ENCODE measurements at regions not wholly inside any gene's neighbourhood (a gene's known extent, or its start where the extent isn't known, plus 50 kb on each side); places are given as distances from the start of the nearest gene placed in this dataset.

- TF ChIP-seq, protein P1, sequence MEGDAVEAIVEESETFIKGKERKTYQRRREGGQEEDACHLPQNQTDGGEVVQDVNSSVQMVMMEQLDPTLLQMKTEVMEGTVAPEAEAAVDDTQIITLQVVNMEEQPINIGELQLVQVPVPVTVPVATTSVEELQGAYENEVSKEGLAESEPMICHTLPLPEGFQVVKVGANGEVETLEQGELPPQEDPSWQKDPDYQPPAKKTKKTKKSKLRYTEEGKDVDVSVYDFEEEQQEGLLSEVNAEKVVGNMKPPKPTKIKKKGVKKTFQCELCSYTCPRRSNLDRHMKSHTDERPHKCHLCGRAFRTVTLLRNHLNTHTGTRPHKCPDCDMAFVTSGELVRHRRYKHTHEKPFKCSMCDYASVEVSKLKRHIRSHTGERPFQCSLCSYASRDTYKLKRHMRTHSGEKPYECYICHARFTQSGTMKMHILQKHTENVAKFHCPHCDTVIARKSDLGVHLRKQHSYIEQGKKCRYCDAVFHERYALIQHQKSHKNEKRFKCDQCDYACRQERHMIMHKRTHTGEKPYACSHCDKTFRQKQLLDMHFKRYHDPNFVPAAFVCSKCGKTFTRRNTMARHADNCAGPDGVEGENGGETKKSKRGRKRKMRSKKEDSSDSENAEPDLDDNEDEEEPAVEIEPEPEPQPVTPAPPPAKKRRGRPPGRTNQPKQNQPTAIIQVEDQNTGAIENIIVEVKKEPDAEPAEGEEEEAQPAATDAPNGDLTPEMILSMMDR (IDR thresholded peaks at IDR 0.05; ENCODE audit: control extremely low read depth in 1 of 3, insufficient read depth in 1 of 3, low read depth in 1 of 3, low read length in 3 of 3): no peak
- TF ChIP-seq GTF2F1 (IDR thresholded peaks at IDR 0.05; ENCODE audit: borderline replicate concordance, low read depth, low read length) (no peak), POLR2A (IDR thresholded peaks at IDR 0.05; ENCODE audit: control extremely low read depth in 1 of 2, low read depth in 2 of 2, low read length in 2 of 2) (no peak), TAF1 (IDR thresholded peaks at IDR 0.05; ENCODE audit: low read depth, low read length) (no peak), KDM5A (IDR thresholded peaks at IDR 0.05; ENCODE audit: low read length) (no peak), SIN3A (conservative IDR thresholded peaks at IDR 0.05 in 1 of 2, IDR thresholded peaks at IDR 0.05 in 1 of 2; ENCODE audit: low read depth in 1 of 2, low read length in 2 of 2) (no peak), EZH2 (IDR thresholded peaks at IDR 0.05; ENCODE audit: low read depth, low read length, severe bottlenecking) (no peak), POLR2AphosphoS5 (IDR thresholded peaks at IDR 0.05; ENCODE audit: low read depth, low read length) (no peak), ZNF274 (IDR thresholded peaks at IDR 0.05; ENCODE audit: borderline replicate concordance, extremely low read depth, low read length) (no peak), PHF8 (conservative IDR thresholded peaks at IDR 0.05; ENCODE audit: low read depth, low read length) (no peak)
- TF ChIP-seq, protein P2, sequence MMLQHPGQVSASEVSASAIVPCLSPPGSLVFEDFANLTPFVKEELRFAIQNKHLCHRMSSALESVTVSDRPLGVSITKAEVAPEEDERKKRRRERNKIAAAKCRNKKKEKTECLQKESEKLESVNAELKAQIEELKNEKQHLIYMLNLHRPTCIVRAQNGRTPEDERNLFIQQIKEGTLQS (IDR thresholded peaks at IDR 0.05; ENCODE audit: insufficient read depth, low read depth, low read length): no peak
- TF ChIP-seq, protein P3, sequence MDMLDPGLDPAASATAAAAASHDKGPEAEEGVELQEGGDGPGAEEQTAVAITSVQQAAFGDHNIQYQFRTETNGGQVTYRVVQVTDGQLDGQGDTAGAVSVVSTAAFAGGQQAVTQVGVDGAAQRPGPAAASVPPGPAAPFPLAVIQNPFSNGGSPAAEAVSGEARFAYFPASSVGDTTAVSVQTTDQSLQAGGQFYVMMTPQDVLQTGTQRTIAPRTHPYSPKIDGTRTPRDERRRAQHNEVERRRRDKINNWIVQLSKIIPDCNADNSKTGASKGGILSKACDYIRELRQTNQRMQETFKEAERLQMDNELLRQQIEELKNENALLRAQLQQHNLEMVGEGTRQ (IDR thresholded peaks at IDR 0.05; ENCODE audit: low read length): no peak
Observed at GRCh38 chr12:93201990-93202389, 175.7 kb upstream of the NUDT4 start.

Measured in H1 (cell line).